HEK293 (cell line): ENCODE measurements at regions not wholly inside any gene's neighbourhood (a gene's known extent, or its start where the extent isn't known, plus 50 kb on each side); places are given as distances from the start of the nearest gene placed in this dataset.

Experiments
- CTCF ChIA-PET: fragments of 350-600 bp; formaldehyde crosslinking; extraction: SDS; loops from one replicate; lab custom pipeline; 2021; ENCODE audit warnings: antibody characterized with exemption; lab: Yijun Ruan, JAX
- POLR2A ChIA-PET: fragments of 300-600 bp; formaldehyde crosslinking; extraction: SDS; loops from one replicate; lab custom pipeline; 2020; ENCODE audit warnings: antibody characterized with exemption, inconsistent platforms; lab: Yijun Ruan, JAX
- H3K27ac ChIP-seq: fragments of 200-500 bp; sonication (Bioruptor generic); 2 replicates; pipeline ENCODE4 v1.5.1; 2014; ENCODE audit warnings: low read depth, low read length, control low read depth, inconsistent platforms; ENCODE audit errors: extremely low read depth
- H3K36me3 ChIP-seq, 2 experiments: fragments of 200-500 bp in 1 of 2; sonication (Bioruptor generic) in 1 of 2; 1 replicate in 1 of 2; 2 replicates in 1 of 2; pipeline ENCODE4 v1.5.1; 2014 to 2017; ENCODE audit warnings: inconsistent platforms in 2 of 2, low read length in 2 of 2; ENCODE audit not compliant: control insufficient read depth in 2 of 2, insufficient read depth in 1 of 2
- H3K4me1 ChIP-seq: fragments of 200-500 bp; sonication (Bioruptor generic); 2 replicates; pipeline ENCODE4 v1.5.1; 2014; ENCODE audit warnings: mild to moderate bottlenecking, low read length, inconsistent platforms; ENCODE audit not compliant: control insufficient read depth, insufficient read depth
- H3K4me3 ChIP-seq: 2 replicates; pipeline ENCODE4 v1.5.1; 2011; ENCODE audit warnings: low read depth, mild to moderate bottlenecking, control low read depth, low read length, moderate library complexity
- H3K9me3 ChIP-seq: fragments of 200-500 bp; sonication (Bioruptor generic); 2 replicates; pipeline ENCODE4 v1.5.1; 2014; ENCODE audit warnings: low read depth, low read length, inconsistent platforms; ENCODE audit not compliant: control insufficient read depth, insufficient read depth
- BCL11B ChIP-seq: fragments of 450-650 bp; formaldehyde crosslinking; IDR thresholded peaks from 2 replicates; pipeline ENCODE4 v1.5.1; 2016; ENCODE audit warnings: low read depth, missing biosample characterization, missing genetic modification characterization
- KLF1 ChIP-seq: fragments of 450-650 bp; formaldehyde crosslinking; IDR thresholded peaks from 2 replicates; pipeline ENCODE4 v1.5.1; 2016; ENCODE audit warnings: missing biosample characterization, missing genetic modification characterization
- MEIS1 ChIP-seq: sonication (generic); formaldehyde crosslinking; IDR thresholded peaks from 2 replicates; pipeline ENCODE4 v1.8.1; 2022; ENCODE audit warnings: missing genetic modification reagents, mild to moderate bottlenecking, borderline replicate concordance
- REPIN1 ChIP-seq: fragments of 450-650 bp; formaldehyde crosslinking; IDR thresholded peaks from 2 replicates; pipeline ENCODE4 v1.5.1; 2017; ENCODE audit warnings: missing biosample characterization, missing genetic modification characterization, low read depth
- YY2 ChIP-seq: fragments of 450-650 bp; formaldehyde crosslinking; IDR thresholded peaks from 2 replicates; pipeline ENCODE4 v1.5.1; 2016; ENCODE audit warnings: missing biosample characterization, missing genetic modification characterization
- ZBTB17 ChIP-seq: fragments of 450-650 bp; formaldehyde crosslinking; IDR thresholded peaks from 2 replicates; pipeline ENCODE4 v1.5.1; 2016; ENCODE audit warnings: missing biosample characterization, missing genetic modification characterization
- ZNF132 ChIP-seq: fragments of 450-650 bp; formaldehyde crosslinking; IDR thresholded peaks from 2 replicates; pipeline ENCODE4 v1.5.1; 2017; ENCODE audit warnings: missing biosample characterization, missing genetic modification characterization, borderline replicate concordance
- ZNF335 ChIP-seq: fragments of 450-650 bp; formaldehyde crosslinking; conservative IDR thresholded peaks from 2 replicates; pipeline ENCODE4 v1.5.1; 2016; ENCODE audit warnings: missing biosample characterization, missing genetic modification characterization
- ZNF341 ChIP-seq: fragments of 450-650 bp; formaldehyde crosslinking; IDR thresholded peaks from 2 replicates; pipeline ENCODE4; 2016; ENCODE audit warnings: low read depth, missing biosample characterization, missing genetic modification characterization
- ZNF416 ChIP-seq: fragments of 450-650 bp; formaldehyde crosslinking; IDR thresholded peaks from 2 replicates; pipeline ENCODE4 v1.5.1; 2016; ENCODE audit warnings: missing biosample characterization, missing genetic modification characterization
- ZNF426 ChIP-seq: fragments of 450-650 bp; formaldehyde crosslinking; IDR thresholded peaks from 2 replicates; pipeline ENCODE4 v1.5.1; 2017; ENCODE audit warnings: missing biosample characterization, missing genetic modification characterization, mild to moderate bottlenecking, inconsistent platforms, moderate library complexity
- ZNF473 ChIP-seq: fragments of 450-650 bp; formaldehyde crosslinking; IDR thresholded peaks from 2 replicates; pipeline ENCODE4 v1.5.1; 2017; ENCODE audit warnings: missing biosample characterization, missing genetic modification characterization
- ZNF544 ChIP-seq: fragments of 450-650 bp; formaldehyde crosslinking; IDR thresholded peaks from 2 replicates; pipeline ENCODE4 v1.5.0; 2017; ENCODE audit warnings: missing biosample characterization, missing genetic modification characterization
- ZNF571 ChIP-seq: fragments of 450-650 bp; formaldehyde crosslinking; IDR thresholded peaks from 2 replicates; pipeline ENCODE4 v1.5.0; 2017; ENCODE audit warnings: missing biosample characterization, missing genetic modification characterization
- ZNF621 ChIP-seq: fragments of 450-650 bp; formaldehyde crosslinking; IDR thresholded peaks from 2 replicates; pipeline ENCODE4 v1.5.1; 2017; ENCODE audit warnings: missing biosample characterization, missing genetic modification characterization
- ZNF623 ChIP-seq: fragments of 450-650 bp; formaldehyde crosslinking; IDR thresholded peaks from 2 replicates; pipeline ENCODE4 v1.5.1; 2016; ENCODE audit warnings: missing biosample characterization, missing genetic modification characterization
- ZNF629 ChIP-seq: fragments of 450-650 bp; formaldehyde crosslinking; IDR thresholded peaks from 2 replicates; pipeline ENCODE4 v1.5.1; 2017; ENCODE audit warnings: missing biosample characterization, missing genetic modification characterization
- ZNF791 ChIP-seq: fragments of 450-650 bp; formaldehyde crosslinking; IDR thresholded peaks from 2 replicates; pipeline ENCODE4 v1.5.1; 2016; ENCODE audit warnings: missing biosample characterization, missing genetic modification characterization
- ZNF837 ChIP-seq: fragments of 450-650 bp; formaldehyde crosslinking; IDR thresholded peaks from 2 replicates; pipeline ENCODE4 v1.5.1; 2016; ENCODE audit warnings: missing biosample characterization, missing genetic modification characterization
- TF ChIP-seq, protein P1 (sequence below): sonication (generic); formaldehyde crosslinking; IDR thresholded peaks from 2 replicates; pipeline ENCODE4 v1.8.1; 2022; ENCODE audit warnings: mild to moderate bottlenecking, moderate library complexity, missing genetic modification reagents
- TF ChIP-seq, protein P2 (sequence below): fragments of 450-650 bp; formaldehyde crosslinking; IDR thresholded peaks from 2 replicates; pipeline ENCODE4 v1.5.1; 2016; ENCODE audit warnings: missing biosample characterization, missing genetic modification characterization
- TF ChIP-seq, protein P3 (sequence below): fragments of 450-650 bp; formaldehyde crosslinking; conservative IDR thresholded peaks from 2 replicates; pipeline ENCODE4 v1.5.1; 2016; ENCODE audit warnings: low read depth, missing biosample characterization, missing genetic modification characterization
- TF ChIP-seq, protein P4 (sequence below): fragments of 450-650 bp; formaldehyde crosslinking; IDR thresholded peaks from 2 replicates; pipeline ENCODE4 v1.5.1; 2016; ENCODE audit warnings: missing biosample characterization, missing genetic modification characterization
- TF ChIP-seq, protein P5 (sequence below): fragments of 450-650 bp; formaldehyde crosslinking; IDR thresholded peaks from 2 replicates; pipeline ENCODE4 v1.5.1; 2016; ENCODE audit warnings: missing biosample characterization, missing genetic modification characterization

DNA sequence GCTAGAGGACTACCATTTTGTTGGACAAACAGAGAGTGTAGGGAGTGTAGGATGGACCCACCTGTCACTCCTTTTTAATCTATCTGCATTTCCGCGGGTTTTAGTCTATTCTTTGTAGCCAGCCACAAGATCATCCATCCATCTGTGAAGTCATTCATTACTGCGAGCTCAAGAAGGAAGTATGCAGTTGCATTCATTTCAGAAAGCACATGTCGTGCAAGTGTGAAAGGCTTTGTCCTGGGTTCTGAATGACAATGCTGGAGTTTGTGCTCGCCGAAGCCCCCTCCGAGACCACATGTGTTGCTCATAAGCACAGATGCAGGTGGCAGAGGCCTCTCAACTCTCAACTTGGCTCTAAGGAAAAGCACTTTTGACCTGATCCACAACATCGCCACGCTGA is 70.3 kb upstream of the BASP1 start:
- Histone ChIP-seq H3K36me3 (no peaks in the 10 kb centered on the region), H3K27ac (no peak overlapping the region), H3K4me3 (no peak overlapping the region), H3K9me3 (no peaks in the 10 kb centered on the region), H3K4me1 (peaks cover 9% of the 10 kb centered on the region)
- CTCF ChIA-PET = interaction anchor here (0.5 kb wide), 1 partner anchor 596 kb away, joined by 3 read pairs; no protein-coding TSS in a partner anchor
- TF ChIP-seq, protein P1, sequence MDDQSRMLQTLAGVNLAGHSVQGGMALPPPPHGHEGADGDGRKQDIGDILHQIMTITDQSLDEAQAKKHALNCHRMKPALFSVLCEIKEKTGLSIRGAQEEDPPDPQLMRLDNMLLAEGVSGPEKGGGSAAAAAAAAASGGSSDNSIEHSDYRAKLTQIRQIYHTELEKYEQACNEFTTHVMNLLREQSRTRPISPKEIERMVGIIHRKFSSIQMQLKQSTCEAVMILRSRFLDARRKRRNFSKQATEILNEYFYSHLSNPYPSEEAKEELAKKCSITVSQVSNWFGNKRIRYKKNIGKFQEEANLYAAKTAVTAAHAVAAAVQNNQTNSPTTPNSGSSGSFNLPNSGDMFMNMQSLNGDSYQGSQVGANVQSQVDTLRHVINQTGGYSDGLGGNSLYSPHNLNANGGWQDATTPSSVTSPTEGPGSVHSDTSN = no peak
- no peak for TF ChIP-seq ZNF791 (tag by site-specific recombination)
- TF ChIP-seq ZNF629 (tag by site-specific recombination) = no peak
- TF ChIP-seq, protein P2, sequence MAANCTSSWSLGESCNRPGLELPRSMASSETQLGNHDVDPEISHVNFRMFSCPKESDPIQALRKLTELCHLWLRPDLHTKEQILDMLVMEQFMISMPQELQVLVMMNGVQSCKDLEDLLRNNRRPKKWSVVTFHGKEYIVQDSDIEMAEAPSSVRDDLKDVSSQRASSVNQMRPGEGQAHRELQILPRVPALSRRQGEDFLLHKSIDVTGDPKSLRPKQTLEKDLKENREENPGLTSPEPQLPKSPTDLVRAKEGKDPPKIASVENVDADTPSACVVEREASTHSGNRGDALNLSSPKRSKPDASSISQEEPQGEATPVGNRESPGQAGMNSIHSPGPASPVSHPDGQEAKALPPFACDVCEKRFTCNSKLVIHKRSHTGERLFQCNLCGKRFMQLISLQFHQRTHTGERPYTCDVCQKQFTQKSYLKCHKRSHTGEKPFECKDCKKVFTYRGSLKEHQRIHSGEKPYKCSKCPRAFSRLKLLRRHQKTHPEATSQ = no peak
- TF ChIP-seq ZNF623 (tag by site-specific recombination) = no peak
- no peak for TF ChIP-seq ZNF473 (tag by site-specific recombination)
- no peak for TF ChIP-seq ZNF544
- TF ChIP-seq, protein P3, sequence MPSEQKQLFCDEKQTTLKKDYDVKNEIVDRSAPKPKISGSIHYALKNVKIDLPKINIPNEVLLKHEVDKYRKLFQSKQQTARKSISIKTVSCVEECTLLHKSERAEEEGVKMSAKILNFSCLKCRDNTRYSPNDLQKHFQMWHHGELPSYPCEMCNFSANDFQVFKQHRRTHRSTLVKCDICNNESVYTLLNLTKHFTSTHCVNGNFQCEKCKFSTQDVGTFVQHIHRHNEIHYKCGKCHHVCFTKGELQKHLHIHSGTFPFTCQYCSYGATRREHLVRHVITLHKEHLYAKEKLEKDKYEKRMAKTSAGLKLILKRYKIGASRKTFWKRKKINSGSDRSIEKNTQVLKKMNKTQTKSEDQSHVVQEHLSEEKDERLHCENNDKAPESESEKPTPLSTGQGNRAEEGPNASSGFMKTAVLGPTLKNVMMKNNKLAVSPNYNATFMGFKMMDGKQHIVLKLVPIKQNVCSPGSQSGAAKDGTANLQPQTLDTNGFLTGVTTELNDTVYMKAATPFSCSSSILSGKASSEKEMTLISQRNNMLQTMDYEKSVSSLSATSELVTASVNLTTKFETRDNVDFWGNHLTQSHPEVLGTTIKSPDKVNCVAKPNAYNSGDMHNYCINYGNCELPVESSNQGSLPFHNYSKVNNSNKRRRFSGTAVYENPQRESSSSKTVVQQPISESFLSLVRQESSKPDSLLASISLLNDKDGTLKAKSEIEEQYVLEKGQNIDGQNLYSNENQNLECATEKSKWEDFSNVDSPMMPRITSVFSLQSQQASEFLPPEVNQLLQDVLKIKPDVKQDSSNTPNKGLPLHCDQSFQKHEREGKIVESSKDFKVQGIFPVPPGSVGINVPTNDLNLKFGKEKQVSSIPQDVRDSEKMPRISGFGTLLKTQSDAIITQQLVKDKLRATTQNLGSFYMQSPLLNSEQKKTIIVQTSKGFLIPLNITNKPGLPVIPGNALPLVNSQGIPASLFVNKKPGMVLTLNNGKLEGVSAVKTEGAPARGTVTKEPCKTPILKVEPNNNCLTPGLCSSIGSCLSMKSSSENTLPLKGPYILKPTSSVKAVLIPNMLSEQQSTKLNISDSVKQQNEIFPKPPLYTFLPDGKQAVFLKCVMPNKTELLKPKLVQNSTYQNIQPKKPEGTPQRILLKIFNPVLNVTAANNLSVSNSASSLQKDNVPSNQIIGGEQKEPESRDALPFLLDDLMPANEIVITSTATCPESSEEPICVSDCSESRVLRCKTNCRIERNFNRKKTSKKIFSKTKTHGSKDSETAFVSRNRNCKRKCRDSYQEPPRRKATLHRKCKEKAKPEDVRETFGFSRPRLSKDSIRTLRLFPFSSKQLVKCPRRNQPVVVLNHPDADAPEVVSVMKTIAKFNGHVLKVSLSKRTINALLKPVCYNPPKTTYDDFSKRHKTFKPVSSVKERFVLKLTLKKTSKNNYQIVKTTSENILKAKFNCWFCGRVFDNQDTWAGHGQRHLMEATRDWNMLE (tag by site-specific recombination) = no peak
- no peak for TF ChIP-seq ZNF132 (tag by site-specific recombination)
- TF ChIP-seq, protein P4, sequence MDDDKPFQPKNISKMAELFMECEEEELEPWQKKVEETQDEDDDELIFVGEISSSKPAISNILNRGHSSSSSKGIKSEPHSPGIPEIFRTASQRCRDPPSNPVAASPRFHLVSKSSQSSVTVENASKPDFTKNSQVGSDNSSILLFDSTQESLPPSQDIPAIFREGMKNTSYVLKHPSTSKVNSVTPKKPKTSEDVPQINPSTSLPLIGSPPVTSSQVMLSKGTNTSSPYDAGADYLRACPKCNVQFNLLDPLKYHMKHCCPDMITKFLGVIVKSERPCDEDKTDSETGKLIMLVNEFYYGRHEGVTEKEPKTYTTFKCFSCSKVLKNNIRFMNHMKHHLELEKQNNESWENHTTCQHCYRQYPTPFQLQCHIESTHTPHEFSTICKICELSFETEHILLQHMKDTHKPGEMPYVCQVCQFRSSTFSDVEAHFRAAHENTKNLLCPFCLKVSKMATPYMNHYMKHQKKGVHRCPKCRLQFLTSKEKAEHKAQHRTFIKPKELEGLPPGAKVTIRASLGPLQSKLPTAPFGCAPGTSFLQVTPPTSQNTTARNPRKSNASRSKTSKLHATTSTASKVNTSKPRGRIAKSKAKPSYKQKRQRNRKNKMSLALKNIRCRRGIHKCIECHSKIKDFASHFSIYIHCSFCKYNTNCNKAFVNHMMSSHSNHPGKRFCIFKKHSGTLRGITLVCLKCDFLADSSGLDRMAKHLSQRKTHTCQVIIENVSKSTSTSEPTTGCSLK (tag by site-specific recombination) = no peak
- TF ChIP-seq REPIN1 (tag by site-specific recombination) = no peak
- no peak for TF ChIP-seq ZNF335 (tag by site-specific recombination)
- POLR2A ChIA-PET = no interaction called here

DNA sequence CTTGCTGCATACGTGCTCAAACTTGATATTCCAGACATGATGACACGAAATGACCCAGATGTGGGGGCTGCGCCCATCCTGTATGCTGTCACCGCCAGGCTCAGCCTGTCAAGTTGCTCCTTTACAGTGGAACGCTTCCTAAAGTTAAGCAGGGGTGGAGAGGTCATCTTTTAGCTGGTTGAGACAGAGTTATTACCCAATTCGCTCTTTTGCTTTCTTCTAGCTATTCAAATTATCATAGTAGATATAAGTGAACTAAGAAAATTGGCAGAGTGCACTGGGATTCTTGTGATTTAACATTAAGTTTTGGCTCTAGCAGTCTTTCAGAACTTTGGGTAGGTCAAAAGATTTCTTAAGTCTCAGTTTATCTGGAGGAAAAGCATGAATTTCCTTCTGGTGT is 69.8 kb upstream of the BASP1 start:
- ChIA-PET POLR2A (no interaction called here), CTCF (interaction anchor here (0.5 kb wide), 1 partner anchor 597 kb away, joined by 3 read pairs; no protein-coding TSS in a partner anchor)
- Histone ChIP-seq H3K36me3 (no peaks in the 10 kb centered on the region), H3K9me3 (no peaks in the 10 kb centered on the region), H3K27ac (no peak overlapping the region), H3K4me3 (no peak overlapping the region), H3K4me1 (peaks cover 9% of the 10 kb centered on the region)
- TF ChIP-seq YY2 (tag by site-specific recombination) (no peak), ZNF341 (no peak), ZNF837 (no peak), KLF1 (tag by site-specific recombination) (no peak), BCL11B (tag by site-specific recombination) (no peak), MEIS1 (no peak), ZNF416 (tag by site-specific recombination) (no peak), ZNF426 (tag by site-specific recombination) (no peak), ZNF621 (no peak), ZBTB17 (no peak), ZNF571 (no peak)
- TF ChIP-seq, protein P5, sequence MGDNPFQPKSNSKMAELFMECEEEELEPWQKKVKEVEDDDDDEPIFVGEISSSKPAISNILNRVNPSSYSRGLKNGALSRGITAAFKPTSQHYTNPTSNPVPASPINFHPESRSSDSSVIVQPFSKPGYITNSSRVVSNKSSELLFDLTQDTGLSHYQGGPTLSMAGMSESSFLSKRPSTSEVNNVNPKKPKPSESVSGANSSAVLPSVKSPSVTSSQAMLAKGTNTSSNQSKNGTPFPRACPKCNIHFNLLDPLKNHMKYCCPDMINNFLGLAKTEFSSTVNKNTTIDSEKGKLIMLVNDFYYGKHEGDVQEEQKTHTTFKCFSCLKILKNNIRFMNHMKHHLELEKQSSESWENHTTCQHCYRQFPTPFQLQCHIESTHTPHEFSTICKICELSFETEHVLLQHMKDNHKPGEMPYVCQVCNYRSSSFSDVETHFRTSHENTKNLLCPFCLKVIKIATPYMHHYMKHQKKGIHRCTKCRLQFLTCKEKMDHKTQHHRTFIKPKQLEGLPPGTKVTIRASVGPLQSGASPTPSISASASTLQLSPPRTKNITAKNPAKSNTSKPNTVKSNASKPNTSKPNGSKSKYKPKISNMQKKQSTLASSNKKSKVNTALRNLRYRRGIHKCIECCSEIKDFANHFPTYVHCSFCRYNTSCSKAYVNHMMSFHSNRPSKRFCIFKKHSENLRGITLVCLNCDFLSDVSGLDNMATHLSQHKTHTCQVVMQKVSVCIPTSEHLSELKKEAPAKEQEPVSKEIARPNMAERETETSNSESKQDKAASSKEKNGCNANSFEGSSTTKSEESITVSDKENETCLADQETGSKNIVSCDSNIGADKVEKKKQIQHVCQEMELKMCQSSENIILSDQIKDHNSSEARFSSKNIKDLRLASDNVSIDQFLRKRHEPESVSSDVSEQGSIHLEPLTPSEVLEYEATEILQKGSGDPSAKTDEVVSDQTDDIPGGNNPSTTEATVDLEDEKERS (tag by site-specific recombination) = no peak
